IMR-90 (cell line): ENCODE measurements at regions not wholly inside any gene's neighbourhood (a gene's known extent, or its start where the extent isn't known, plus 50 kb on each side); places are given as distances from the start of the nearest gene placed in this dataset.

Source experiments
- ATAC-seq: fragments of 200-7000 bp; cut with Tn5 transposase; 2 replicates; pipeline ENCODE4 v1.9.1; 2020; ENCODE audit warnings: low read depth, mild to moderate bottlenecking, moderate library complexity
- BruUV-seq: library from RNA; stranded (reverse); fragments of 400-500 nt; replicated peaks from 2 replicates; lab custom pipeline; 2021; lab: Mats Ljungman, UMichigan
- CTCF ChIA-PET: fragments of 300-600 bp; formaldehyde crosslinking; extraction: SDS; loops from one replicate; lab custom pipeline; 2021; ENCODE audit warnings: antibody characterized with exemption; lab: Yijun Ruan, JAX
- POLR2A ChIA-PET: fragments of 300-600 bp; sonication (Branson Sonifier 250); formaldehyde crosslinking; loops from one replicate; lab custom pipeline; 2022; ENCODE audit warnings: antibody characterized with exemption; ENCODE audit not compliant: unreplicated experiment; lab: Charles Lee
- DNase-seq: peaks from one replicate; pipeline ENCODE4 v3.0.0; 2013
- H2AFZ ChIP-seq: replicated peaks from 2 replicates; pipeline ENCODE3; 2013; ENCODE audit warnings: low read length, mild to moderate bottlenecking; ENCODE audit not compliant: poor library complexity
- H2AK5ac ChIP-seq: 2 replicates; pipeline ENCODE4 v1.6.1; 2013; ENCODE audit warnings: low read depth, low read length, inconsistent platforms
- H2AK9ac ChIP-seq: replicated peaks from 2 replicates; pipeline ENCODE3; 2013; ENCODE audit warnings: mild to moderate bottlenecking, low read depth, low read length, moderate library complexity; ENCODE audit not compliant: poor library complexity
- H2BK120ac ChIP-seq: 2 replicates; pipeline ENCODE4 v1.6.1; 2013; ENCODE audit warnings: low read depth, low read length, inconsistent platforms
- H2BK15ac ChIP-seq: 3 replicates; pipeline ENCODE4 v1.6.1; 2013; ENCODE audit warnings: low read depth, low read length, inconsistent platforms
- H2BK20ac ChIP-seq: 2 replicates; pipeline ENCODE4 v1.6.1; 2013; ENCODE audit warnings: low read depth, mild to moderate bottlenecking, inconsistent platforms, low read length, moderate library complexity
- H2BK5ac ChIP-seq: 2 replicates; pipeline ENCODE4 v1.6.1; 2013; ENCODE audit warnings: mild to moderate bottlenecking, low read depth, low read length, inconsistent platforms; ENCODE audit not compliant: poor library complexity, severe bottlenecking
- H3K14ac ChIP-seq: replicated peaks from 2 replicates; pipeline ENCODE4 v1.6.1; 2013; ENCODE audit warnings: low read depth, low read length, inconsistent platforms
- H3K18ac ChIP-seq: 2 replicates; pipeline ENCODE4 v1.6.1; 2013; ENCODE audit warnings: low read depth, low read length, control low read depth
- H3K23ac ChIP-seq: 2 replicates; pipeline ENCODE4 v1.6.1; 2013; ENCODE audit warnings: low read depth, low read length, inconsistent platforms
- H3K27ac ChIP-seq: 2 replicates; pipeline ENCODE4 v1.5.1; 2013; ENCODE audit warnings: mild to moderate bottlenecking, control low read depth, low read length; ENCODE audit not compliant: insufficient read depth
- H3K27me3 ChIP-seq: 2 replicates; pipeline ENCODE4 v1.6.1; 2013; ENCODE audit warnings: low read length; ENCODE audit not compliant: control insufficient read depth, insufficient read depth
- H3K36me3 ChIP-seq: 2 replicates; pipeline ENCODE4 v1.6.1; 2013; ENCODE audit warnings: low read length, mixed read lengths; ENCODE audit not compliant: control insufficient read depth, insufficient read depth
- H3K4ac ChIP-seq: 2 replicates; pipeline ENCODE4 v1.6.1; 2013; ENCODE audit warnings: low read depth, low read length, inconsistent platforms
- H3K4me1 ChIP-seq: 2 replicates; pipeline ENCODE4 v1.6.1; 2013; ENCODE audit warnings: low read length, mixed read lengths; ENCODE audit not compliant: control insufficient read depth, insufficient read depth
- H3K4me2 ChIP-seq: 2 replicates; pipeline ENCODE4 v1.6.1; 2013; ENCODE audit warnings: low read depth, mild to moderate bottlenecking, control low read depth, low read length, moderate library complexity
- H3K4me3 ChIP-seq: 2 replicates; pipeline ENCODE4 v1.5.1; 2013; ENCODE audit warnings: low read depth, mild to moderate bottlenecking, control low read depth, low read length, moderate library complexity; ENCODE audit not compliant: insufficient read depth
- H3K56ac ChIP-seq: 2 replicates; pipeline ENCODE4 v1.6.1; 2013; ENCODE audit warnings: low read length, inconsistent platforms; ENCODE audit not compliant: insufficient read depth; ENCODE audit errors: extremely low read depth
- H3K79me1 ChIP-seq, 2 experiments: 2 replicates each; pipeline ENCODE4 v1.6.1; 2013; ENCODE audit warnings: low read length in 2 of 2, inconsistent platforms in 1 of 2, low read depth in 1 of 2
- H3K9ac ChIP-seq: 2 replicates; pipeline ENCODE4 v1.6.1; 2013; ENCODE audit warnings: low read depth, low read length, control low read depth
- H3K9me1 ChIP-seq: 2 replicates; pipeline ENCODE4 v1.6.1; 2013; ENCODE audit warnings: low read length, inconsistent platforms; ENCODE audit not compliant: insufficient read depth
- H3K9me3 ChIP-seq: 2 replicates; pipeline ENCODE4 v1.6.1; 2013; ENCODE audit warnings: low read length; ENCODE audit not compliant: control insufficient read depth, insufficient read depth
- H4K20me1 ChIP-seq: 2 replicates; pipeline ENCODE4 v1.6.1; 2013; ENCODE audit warnings: low read length, inconsistent platforms; ENCODE audit not compliant: insufficient read depth
- H4K5ac ChIP-seq: 2 replicates; pipeline ENCODE4 v1.6.1; 2013; ENCODE audit warnings: mild to moderate bottlenecking, low read depth, low read length, control low read depth
- H4K8ac ChIP-seq, 2 experiments: 2 replicates each; pipeline ENCODE4 v1.6.1; 2013; ENCODE audit warnings: low read depth in 2 of 2, low read length in 2 of 2, control low read depth in 1 of 2, inconsistent platforms in 1 of 2
- H4K91ac ChIP-seq: 2 replicates; pipeline ENCODE4 v1.6.1; 2013; ENCODE audit warnings: low read depth, low read length, inconsistent platforms; ENCODE audit not compliant: insufficient read depth
- CEBPB ChIP-seq: IDR thresholded peaks from 2 replicates; pipeline ENCODE4 v1.6.1; 2012; ENCODE audit warnings: low read depth, low read length, improper control_type of control experiment
- ELK1 ChIP-seq: fragments of 150-350 bp; IDR thresholded peaks from 2 replicates; pipeline ENCODE4 v1.6.1; 2016; ENCODE audit warnings: low read depth, mild to moderate bottlenecking, low read length, moderate library complexity, borderline replicate concordance
- POLR2A ChIP-seq: IDR thresholded peaks from 2 replicates; pipeline ENCODE4 v1.6.1; 2012; ENCODE audit warnings: mild to moderate bottlenecking, low read depth, low read length
- WGBS, 2 experiments: methylation state at CpG; one replicate each; pipeline versions ENCODE4 v1.1.5 to v1.1.7; 2013; ENCODE audit warnings: missing lambda C conversion rate in 2 of 2; ENCODE audit not compliant: insufficient read length in 1 of 2; ENCODE audit errors: extremely low coverage in 2 of 2; 5-methylcytosine and 5-hydroxymethylcytosine counted together
- dilution Hi-C: fragments of 300-500 bp; cut with HindIII; formaldehyde crosslinking; loops from one replicate; pipeline ENCODE4 v1.14.3; 2018; ENCODE audit warnings: low sequenced_read_pairs; ENCODE audit not compliant: unreplicated experiment
- in situ Hi-C: fragments of 300-500 bp; cut with MboI; formaldehyde crosslinking; loops from 3 replicates; pipeline ENCODE4 v1.14.3; 2019; ENCODE audit warnings: low sequenced_read_pairs, inconsistent platforms, mixed read lengths
- intact Hi-C: fragments of 100-400 bp; cut with micrococcal nuclease; formaldehyde crosslinking; loops from 2 replicates; pipeline ENCODE4 v1.10.0; 2022

GRCh38 chr1:55279627-55280026, 64.5 kb upstream of the USP24 start:
- Histone ChIP-seq H3K4me2 (no peak overlapping the region), H2AK5ac (no peak overlapping the region)
- CTCF ChIA-PET, result interaction anchor here (0.7 to 1.2 kb wide), 2 partner anchors 58 to 335 kb away, joined by 3 read pairs; no protein-coding TSS in a partner anchor

More at GRCh38 chr1:55279627-55280026, 64.5 kb upstream of the USP24 start:
- Histone ChIP-seq H4K91ac (no peak overlapping the region), H3K14ac (no peak overlapping the region), H3K36me3 (no peaks in the 10 kb centered on the region), H3K4me3 (no peak overlapping the region), H3K27me3 (no peaks in the 10 kb centered on the region), H4K5ac (no peak overlapping the region), H3K9ac (no peak overlapping the region), H4K8ac (no peak overlapping the region), H3K4ac (no peak overlapping the region), H3K18ac (no peak overlapping the region), H3K23ac (no peak overlapping the region), H2AFZ (no peak overlapping the region), H3K4me1 (peaks cover 6% of the 10 kb centered on the region; the same call in 1 of the 2 replicates), H2BK120ac (no peak overlapping the region), H2BK5ac (no peak overlapping the region), H3K9me3 (no peaks in the 10 kb centered on the region), H3K27ac (no peak overlapping the region), H3K79me1 (no peaks in the 10 kb centered on the region), H2AK9ac (no peak overlapping the region), H4K20me1 (no peaks in the 10 kb centered on the region), H3K9me1 (0 out of 2 replicates have a peak, but pooled peaks cover 7% of the 10 kb centered on the region), H2BK20ac (no peak overlapping the region), H3K56ac (no peak overlapping the region), H2BK15ac (no peak overlapping the region)
- intact Hi-C loops, result loop anchor here (5.0 to 10.0 kb wide), 5 partner anchors 117 to 1215 kb away; no protein-coding TSS in a partner anchor
- in situ Hi-C loops, result loop anchor here (5.0 to 10.0 kb wide), 4 partner anchors 137 to 1543 kb away; no protein-coding TSS in a partner anchor
- no peak for TF ChIP-seq POLR2A
- no peak for TF ChIP-seq CEBPB
- no peak for TF ChIP-seq ELK1
- POLR2A ChIA-PET, result no interaction called here
- no CpG with 5 or more reads among the region's 3 CpGs for WGBS, 2 experiments
- ATAC-seq, result no peak
- DNase-seq, result no peak
- dilution Hi-C loops, result loop anchor here (25.0 kb wide), 1 partner anchor 1308 kb away; the partner anchor contains the start of gene PLPP3
- no TSS peak for BruUV-seq
